ENCODE measurements at regions not wholly inside any gene's neighbourhood (a gene's known extent, or its start where the extent isn't known, plus 50 kb on each side); places are given as distances from the start of the nearest gene placed in this dataset.

GRCh38 chr9:89791754-89792153, 186.9 kb downstream of the GADD45G start:
- no peaks in the 10 kb centered on the region for H3K9me3 ChIP-seq (ENCODE audit: control insufficient read depth, insufficient read depth, low read length)
- no peak overlapping the region for H3K4me3 ChIP-seq (ENCODE audit: low read depth, low read length)
- POLR2A ChIA-PET: no interaction called here

GRCh38 chr9:89792189-89793123, 187.6 kb downstream of the GADD45G start:
- Histone ChIP-seq H3K9me3 (ENCODE audit: control insufficient read depth, insufficient read depth, low read length) (no peaks in the 10 kb centered on the region), H3K4me3 (ENCODE audit: low read depth, low read length) (no peak overlapping the region), H3K27ac (ENCODE audit: low read depth, low read length) (no peak overlapping the region), H3K27me3 (ENCODE audit: control insufficient read depth, insufficient read depth, low read length) (no peaks in the 10 kb centered on the region)
- no peak for TF ChIP-seq CTCF (IDR thresholded peaks at IDR 0.05; ENCODE audit: low read depth, low read length)
- DNase-seq (ENCODE audit: low read depth, low spot score): no peak
- CTCF ChIA-PET: no interaction called here
- POLR2A ChIA-PET: no interaction called here

More at GRCh38 chr9:89791754-89792153, 186.9 kb downstream of the GADD45G start:
- no peak for DNase-seq (ENCODE audit: low read depth, low spot score)
- CTCF ChIA-PET: no interaction called here
- TF ChIP-seq CTCF (IDR thresholded peaks at IDR 0.05; ENCODE audit: low read depth, low read length): no peak
- H3K27ac ChIP-seq (ENCODE audit: low read depth, low read length): no peak overlapping the region
- H3K27me3 ChIP-seq (ENCODE audit: control insufficient read depth, insufficient read depth, low read length): no peaks in the 10 kb centered on the region

- no peak overlapping the region for H3K27ac ChIP-seq (ENCODE audit: low read depth, low read length)
- no peak for DNase-seq (ENCODE audit: low read depth, low spot score)
- POLR2A ChIA-PET: no interaction called here
- H3K4me3 ChIP-seq (ENCODE audit: low read depth, low read length): no peak overlapping the region
- H3K9me3 ChIP-seq (ENCODE audit: control insufficient read depth, insufficient read depth, low read length): no peaks in the 10 kb centered on the region
- CTCF ChIA-PET: no interaction called here
- no peaks in the 10 kb centered on the region for H3K27me3 ChIP-seq (ENCODE audit: control insufficient read depth, insufficient read depth, low read length)
- TF ChIP-seq CTCF (IDR thresholded peaks at IDR 0.05; ENCODE audit: low read depth, low read length): no peak
Observed at GRCh38 chr9:89793124-89793495, 188.3 kb downstream of the GADD45G start.

GRCh38 chr9:89793551-89793950, 188.7 kb downstream of the GADD45G start:
- CTCF ChIA-PET: interaction anchor here (0.6 kb wide), 1 partner anchor 71 kb away, joined by 6 read pairs; no protein-coding TSS in a partner anchor
- Histone ChIP-seq H3K27me3 (ENCODE audit: control insufficient read depth, insufficient read depth, low read length) (no peaks in the 10 kb centered on the region), H3K27ac (ENCODE audit: low read depth, low read length) (no peak overlapping the region), H3K4me3 (ENCODE audit: low read depth, low read length) (no peak overlapping the region), H3K9me3 (ENCODE audit: control insufficient read depth, insufficient read depth, low read length) (no peaks in the 10 kb centered on the region)
- no peak for TF ChIP-seq CTCF (IDR thresholded peaks at IDR 0.05; ENCODE audit: low read depth, low read length)
- POLR2A ChIA-PET: no interaction called here
- DNase-seq (ENCODE audit: low read depth, low spot score): no peak

- POLR2A ChIA-PET: no interaction called here
- CTCF ChIA-PET: no interaction called here
Observed at GRCh38 chr9:89794918-89795317, 190.1 kb downstream of the GADD45G start.

More at GRCh38 chr9:89794918-89795317, 190.1 kb downstream of the GADD45G start:
- H3K9me3 ChIP-seq (ENCODE audit: control insufficient read depth, insufficient read depth, low read length): no peaks in the 10 kb centered on the region
- TF ChIP-seq CTCF (IDR thresholded peaks at IDR 0.05; ENCODE audit: low read depth, low read length): no peak
- H3K4me3 ChIP-seq (ENCODE audit: low read depth, low read length): no peak overlapping the region
- no peaks in the 10 kb centered on the region for H3K27me3 ChIP-seq (ENCODE audit: control insufficient read depth, insufficient read depth, low read length)
- H3K27ac ChIP-seq (ENCODE audit: low read depth, low read length): no peak overlapping the region
- DNase-seq (ENCODE audit: low read depth, low spot score): no peak

All from AG04450 (cell line).